HEK293 (cell line): ENCODE measurements at regions not wholly inside any gene's neighbourhood (a gene's known extent, or its start where the extent isn't known, plus 50 kb on each side); places are given as distances from the start of the nearest gene placed in this dataset.

Source experiments
- CTCF ChIA-PET: fragments of 350-600 bp; formaldehyde crosslinking; extraction: SDS; loops from one replicate; lab custom pipeline; 2021; ENCODE audit warnings: antibody characterized with exemption; lab: Yijun Ruan, JAX
- POLR2A ChIA-PET: fragments of 300-600 bp; formaldehyde crosslinking; extraction: SDS; loops from one replicate; lab custom pipeline; 2020; ENCODE audit warnings: antibody characterized with exemption, inconsistent platforms; lab: Yijun Ruan, JAX
- H3K27ac ChIP-seq: fragments of 200-500 bp; sonication (Bioruptor generic); 2 replicates; pipeline ENCODE4 v1.5.1; 2014; ENCODE audit warnings: low read depth, low read length, control low read depth, inconsistent platforms; ENCODE audit errors: extremely low read depth
- H3K36me3 ChIP-seq, 2 experiments: fragments of 200-500 bp in 1 of 2; sonication (Bioruptor generic) in 1 of 2; 1 replicate in 1 of 2; 2 replicates in 1 of 2; pipeline ENCODE4 v1.5.1; 2014 to 2017; ENCODE audit warnings: inconsistent platforms in 2 of 2, low read length in 2 of 2; ENCODE audit not compliant: control insufficient read depth in 2 of 2, insufficient read depth in 1 of 2
- H3K4me1 ChIP-seq: fragments of 200-500 bp; sonication (Bioruptor generic); 2 replicates; pipeline ENCODE4 v1.5.1; 2014; ENCODE audit warnings: mild to moderate bottlenecking, low read length, inconsistent platforms; ENCODE audit not compliant: control insufficient read depth, insufficient read depth
- H3K4me3 ChIP-seq: 2 replicates; pipeline ENCODE4 v1.5.1; 2011; ENCODE audit warnings: low read depth, mild to moderate bottlenecking, control low read depth, low read length, moderate library complexity
- H3K9me3 ChIP-seq: fragments of 200-500 bp; sonication (Bioruptor generic); 2 replicates; pipeline ENCODE4 v1.5.1; 2014; ENCODE audit warnings: low read depth, low read length, inconsistent platforms; ENCODE audit not compliant: control insufficient read depth, insufficient read depth
- GLI2 ChIP-seq: fragments of 450-650 bp; formaldehyde crosslinking; IDR thresholded peaks from 2 replicates; pipeline ENCODE4; 2017; ENCODE audit warnings: missing biosample characterization, missing genetic modification characterization, low read depth, borderline replicate concordance
- INSM2 ChIP-seq: fragments of 450-650 bp; formaldehyde crosslinking; IDR thresholded peaks from 2 replicates; pipeline ENCODE4 v1.5.1; 2016; ENCODE audit warnings: missing biosample characterization, missing genetic modification characterization
- KLF8 ChIP-seq: fragments of 450-650 bp; formaldehyde crosslinking; IDR thresholded peaks from 2 replicates; pipeline ENCODE4 v1.5.1; 2016; ENCODE audit warnings: missing biosample characterization, missing genetic modification characterization
- ZNF146 ChIP-seq: fragments of 450-650 bp; formaldehyde crosslinking; IDR thresholded peaks from 2 replicates; pipeline ENCODE4 v1.5.1; 2016; ENCODE audit warnings: missing biosample characterization, missing genetic modification characterization
- ZNF341 ChIP-seq: fragments of 450-650 bp; formaldehyde crosslinking; IDR thresholded peaks from 2 replicates; pipeline ENCODE4; 2016; ENCODE audit warnings: low read depth, missing biosample characterization, missing genetic modification characterization
- ZNF473 ChIP-seq: fragments of 450-650 bp; formaldehyde crosslinking; IDR thresholded peaks from 2 replicates; pipeline ENCODE4 v1.5.1; 2017; ENCODE audit warnings: missing biosample characterization, missing genetic modification characterization
- ZNF521 ChIP-seq: fragments of 450-650 bp; formaldehyde crosslinking; IDR thresholded peaks from 2 replicates; pipeline ENCODE4 v1.5.1; 2017; ENCODE audit warnings: missing biosample characterization, mild to moderate bottlenecking, missing genetic modification characterization
- ZNF701 ChIP-seq: fragments of 450-650 bp; formaldehyde crosslinking; IDR thresholded peaks from 2 replicates; pipeline ENCODE4 v1.5.1; 2016; ENCODE audit warnings: missing biosample characterization, missing genetic modification characterization
- ZNF830 ChIP-seq: fragments of 450-650 bp; IDR thresholded peaks from 2 replicates; pipeline ENCODE4 v1.5.0; 2018; ENCODE audit warnings: missing biosample characterization, missing genetic modification characterization, low read depth, mild to moderate bottlenecking, moderate library complexity
- TF ChIP-seq, protein P1 (sequence below): fragments of 450-650 bp; formaldehyde crosslinking; IDR thresholded peaks from 2 replicates; pipeline ENCODE4 v1.5.1; 2016; ENCODE audit warnings: missing biosample characterization, missing genetic modification characterization
- TF ChIP-seq, protein P2 (sequence below): fragments of 450-650 bp; formaldehyde crosslinking; IDR thresholded peaks from 2 replicates; pipeline ENCODE4 v1.5.1; 2017; ENCODE audit warnings: missing biosample characterization, missing genetic modification characterization
- TF ChIP-seq, protein P3 (sequence below): fragments of 450-650 bp; formaldehyde crosslinking; IDR thresholded peaks from 2 replicates; pipeline ENCODE4 v1.5.1; 2016; ENCODE audit warnings: missing biosample characterization, missing genetic modification characterization
- TF ChIP-seq, protein P4 (sequence below): fragments of 450-650 bp; formaldehyde crosslinking; IDR thresholded peaks from 2 replicates; pipeline ENCODE4 v1.5.1; 2016; ENCODE audit warnings: missing biosample characterization, missing genetic modification characterization

- ChIA-PET CTCF (interaction anchor here (0.6 to 0.7 kb wide), 3 partner anchors 256 to 669 kb away, joined by 4 read pairs; no protein-coding TSS in a partner anchor), POLR2A (no interaction called here)
- Histone ChIP-seq H3K27ac (no peak overlapping the region), H3K36me3 (no peaks in the 10 kb centered on the region), H3K9me3 (no peaks in the 10 kb centered on the region), H3K4me1 (no peaks in the 10 kb centered on the region), H3K4me3 (no peak overlapping the region)
- TF ChIP-seq ZNF473 (tag by site-specific recombination) (no peak), ZNF521 (no peak)
- TF ChIP-seq, protein P1, sequence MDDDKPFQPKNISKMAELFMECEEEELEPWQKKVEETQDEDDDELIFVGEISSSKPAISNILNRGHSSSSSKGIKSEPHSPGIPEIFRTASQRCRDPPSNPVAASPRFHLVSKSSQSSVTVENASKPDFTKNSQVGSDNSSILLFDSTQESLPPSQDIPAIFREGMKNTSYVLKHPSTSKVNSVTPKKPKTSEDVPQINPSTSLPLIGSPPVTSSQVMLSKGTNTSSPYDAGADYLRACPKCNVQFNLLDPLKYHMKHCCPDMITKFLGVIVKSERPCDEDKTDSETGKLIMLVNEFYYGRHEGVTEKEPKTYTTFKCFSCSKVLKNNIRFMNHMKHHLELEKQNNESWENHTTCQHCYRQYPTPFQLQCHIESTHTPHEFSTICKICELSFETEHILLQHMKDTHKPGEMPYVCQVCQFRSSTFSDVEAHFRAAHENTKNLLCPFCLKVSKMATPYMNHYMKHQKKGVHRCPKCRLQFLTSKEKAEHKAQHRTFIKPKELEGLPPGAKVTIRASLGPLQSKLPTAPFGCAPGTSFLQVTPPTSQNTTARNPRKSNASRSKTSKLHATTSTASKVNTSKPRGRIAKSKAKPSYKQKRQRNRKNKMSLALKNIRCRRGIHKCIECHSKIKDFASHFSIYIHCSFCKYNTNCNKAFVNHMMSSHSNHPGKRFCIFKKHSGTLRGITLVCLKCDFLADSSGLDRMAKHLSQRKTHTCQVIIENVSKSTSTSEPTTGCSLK (tag by site-specific recombination) = no peak
- TF ChIP-seq, protein P2, sequence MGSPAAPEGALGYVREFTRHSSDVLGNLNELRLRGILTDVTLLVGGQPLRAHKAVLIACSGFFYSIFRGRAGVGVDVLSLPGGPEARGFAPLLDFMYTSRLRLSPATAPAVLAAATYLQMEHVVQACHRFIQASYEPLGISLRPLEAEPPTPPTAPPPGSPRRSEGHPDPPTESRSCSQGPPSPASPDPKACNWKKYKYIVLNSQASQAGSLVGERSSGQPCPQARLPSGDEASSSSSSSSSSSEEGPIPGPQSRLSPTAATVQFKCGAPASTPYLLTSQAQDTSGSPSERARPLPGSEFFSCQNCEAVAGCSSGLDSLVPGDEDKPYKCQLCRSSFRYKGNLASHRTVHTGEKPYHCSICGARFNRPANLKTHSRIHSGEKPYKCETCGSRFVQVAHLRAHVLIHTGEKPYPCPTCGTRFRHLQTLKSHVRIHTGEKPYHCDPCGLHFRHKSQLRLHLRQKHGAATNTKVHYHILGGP = no peak
These were observed 515.2 kb upstream of the CCDC54 start for GRCh38 chr3:106862067-106862466.

DNA sequence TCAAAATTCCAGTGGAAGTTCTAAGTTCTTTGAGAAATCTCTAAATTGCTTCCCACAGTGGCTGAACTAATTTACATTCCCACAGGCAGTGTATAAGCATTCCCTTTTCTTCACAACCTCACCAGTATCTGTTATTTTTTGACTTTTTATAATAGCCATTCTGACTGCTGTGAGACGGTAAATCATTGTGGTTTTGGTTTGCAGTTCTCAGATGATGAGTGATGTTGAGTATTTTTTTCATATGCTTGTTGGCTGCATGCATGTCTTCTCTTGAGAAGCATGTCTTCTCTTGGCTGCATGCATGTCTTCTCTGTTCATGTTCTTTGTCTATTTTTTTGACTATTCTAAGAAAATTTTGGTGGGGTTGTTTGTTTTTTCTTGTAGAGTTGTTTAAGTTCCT lies 499.6 kb upstream of the CCDC54 start:
- TF ChIP-seq ZNF701 (tag by site-specific recombination) (no peak), GLI2 (tag by site-specific recombination) (no peak), KLF8 (no peak), ZNF341 (tag by site-specific recombination) (no peak), ZNF830 (tag by site-specific recombination) (no peak)
- TF ChIP-seq, protein P3, sequence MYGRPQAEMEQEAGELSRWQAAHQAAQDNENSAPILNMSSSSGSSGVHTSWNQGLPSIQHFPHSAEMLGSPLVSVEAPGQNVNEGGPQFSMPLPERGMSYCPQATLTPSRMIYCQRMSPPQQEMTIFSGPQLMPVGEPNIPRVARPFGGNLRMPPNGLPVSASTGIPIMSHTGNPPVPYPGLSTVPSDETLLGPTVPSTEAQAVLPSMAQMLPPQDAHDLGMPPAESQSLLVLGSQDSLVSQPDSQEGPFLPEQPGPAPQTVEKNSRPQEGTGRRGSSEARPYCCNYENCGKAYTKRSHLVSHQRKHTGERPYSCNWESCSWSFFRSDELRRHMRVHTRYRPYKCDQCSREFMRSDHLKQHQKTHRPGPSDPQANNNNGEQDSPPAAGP = no peak
- TF ChIP-seq, protein P4, sequence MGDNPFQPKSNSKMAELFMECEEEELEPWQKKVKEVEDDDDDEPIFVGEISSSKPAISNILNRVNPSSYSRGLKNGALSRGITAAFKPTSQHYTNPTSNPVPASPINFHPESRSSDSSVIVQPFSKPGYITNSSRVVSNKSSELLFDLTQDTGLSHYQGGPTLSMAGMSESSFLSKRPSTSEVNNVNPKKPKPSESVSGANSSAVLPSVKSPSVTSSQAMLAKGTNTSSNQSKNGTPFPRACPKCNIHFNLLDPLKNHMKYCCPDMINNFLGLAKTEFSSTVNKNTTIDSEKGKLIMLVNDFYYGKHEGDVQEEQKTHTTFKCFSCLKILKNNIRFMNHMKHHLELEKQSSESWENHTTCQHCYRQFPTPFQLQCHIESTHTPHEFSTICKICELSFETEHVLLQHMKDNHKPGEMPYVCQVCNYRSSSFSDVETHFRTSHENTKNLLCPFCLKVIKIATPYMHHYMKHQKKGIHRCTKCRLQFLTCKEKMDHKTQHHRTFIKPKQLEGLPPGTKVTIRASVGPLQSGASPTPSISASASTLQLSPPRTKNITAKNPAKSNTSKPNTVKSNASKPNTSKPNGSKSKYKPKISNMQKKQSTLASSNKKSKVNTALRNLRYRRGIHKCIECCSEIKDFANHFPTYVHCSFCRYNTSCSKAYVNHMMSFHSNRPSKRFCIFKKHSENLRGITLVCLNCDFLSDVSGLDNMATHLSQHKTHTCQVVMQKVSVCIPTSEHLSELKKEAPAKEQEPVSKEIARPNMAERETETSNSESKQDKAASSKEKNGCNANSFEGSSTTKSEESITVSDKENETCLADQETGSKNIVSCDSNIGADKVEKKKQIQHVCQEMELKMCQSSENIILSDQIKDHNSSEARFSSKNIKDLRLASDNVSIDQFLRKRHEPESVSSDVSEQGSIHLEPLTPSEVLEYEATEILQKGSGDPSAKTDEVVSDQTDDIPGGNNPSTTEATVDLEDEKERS (tag by site-specific recombination) = no peak
- Histone ChIP-seq H3K4me1 (no peaks in the 10 kb centered on the region), H3K27ac (no peak overlapping the region), H3K36me3 (no peaks in the 10 kb centered on the region), H3K4me3 (no peak overlapping the region), H3K9me3 (no peaks in the 10 kb centered on the region)
- ChIA-PET CTCF (no interaction called here), POLR2A (no interaction called here)

DNA sequence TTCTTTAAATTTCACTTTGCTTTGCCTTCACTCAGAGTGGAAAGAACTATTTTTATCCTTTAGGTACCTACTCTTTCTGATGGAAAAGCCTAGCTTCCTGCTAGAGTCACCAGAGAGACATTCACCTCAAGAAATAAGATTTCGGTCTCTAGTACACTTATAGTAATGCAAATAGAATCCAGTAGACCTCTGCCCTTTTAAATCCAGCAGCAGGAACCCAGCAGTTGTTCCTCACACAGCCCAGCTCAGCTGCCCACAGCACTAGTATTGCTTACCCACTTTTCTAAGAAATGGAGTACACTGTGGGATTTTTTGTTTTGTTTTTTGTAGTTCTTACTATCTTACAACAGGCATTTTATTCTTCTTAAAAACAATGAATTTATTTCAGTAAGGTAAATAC lies 497.0 kb upstream of the CCDC54 start:
- H3K4me1 ChIP-seq = no peaks in the 10 kb centered on the region
- no peak overlapping the region for H3K27ac ChIP-seq
- no peak for TF ChIP-seq INSM2 (tag by site-specific recombination)
- TF ChIP-seq ZNF146 (tag by site-specific recombination) = no peak
- no peak overlapping the region for H3K4me3 ChIP-seq
- no peaks in the 10 kb centered on the region for H3K9me3 ChIP-seq
- H3K36me3 ChIP-seq = no peaks in the 10 kb centered on the region
- POLR2A ChIA-PET = no interaction called here
- CTCF ChIA-PET = no interaction called here
